Heart left ventricle (tissue), 16 donors: ENCODE measurements at regions not wholly inside any gene's neighbourhood (a gene's known extent, or its start where the extent isn't known, plus 50 kb on each side); places are given as distances from the start of the nearest gene placed in this dataset.

Experiments
- ATAC-seq, 4 donors: fragments of 200-7000 bp; cut with Tn5 transposase; one replicate each; pipeline ENCODE4 v1.9.1; 2020 to 2022; ENCODE audit warnings: moderate library complexity in 4 of 4, mild to moderate bottlenecking in 3 of 4, moderate number of reproducible peaks in 1 of 4
- DNase-seq, 5 donors: peaks; one replicate each; pipeline ENCODE4 v3.0.0-alpha.2; 2020
- H3K27ac ChIP-seq, 12 donors: fragments of 200-600 bp; sonication (generic) in 4 of 12; one replicate each; pipeline versions ENCODE4 v1.5.0 to v1.8.0; 2016 to 2022; ENCODE audit warnings: mild to moderate bottlenecking in 2 of 12
- H3K27me3 ChIP-seq, 9 donors: fragments of 200-600 bp; sonication (generic) in 2 of 9; one replicate each; pipeline versions ENCODE4 v1.5.1 to v1.8.0; 2016 to 2022; ENCODE audit warnings: mild to moderate bottlenecking in 3 of 9
- H3K36me3 ChIP-seq, 9 donors: fragments of 200-600 bp; sonication (generic) in 2 of 9; one replicate each; pipeline versions ENCODE4 v1.5.0 to v1.8.0; 2018 to 2022; ENCODE audit warnings: mild to moderate bottlenecking in 2 of 9
- H3K4me1 ChIP-seq, 12 donors: fragments of 200-600 bp; sonication (generic) in 4 of 12; one replicate each; pipeline versions ENCODE4 v1.5.0 to v1.8.0; 2016 to 2022; ENCODE audit warnings: mild to moderate bottlenecking in 3 of 12
- H3K4me3 ChIP-seq, 12 donors: fragments of 200-600 bp; sonication (generic) in 4 of 12; one replicate each; pipeline versions ENCODE4 v1.5.0 to v1.8.0; 2017 to 2022; ENCODE audit warnings: mild to moderate bottlenecking in 9 of 12, moderate library complexity in 4 of 12
- H3K9me3 ChIP-seq, 12 donors: fragments of 200-600 bp; sonication (generic) in 4 of 12; one replicate each; pipeline versions ENCODE4 v1.5.0 to v1.8.0; 2016 to 2022; ENCODE audit warnings: mild to moderate bottlenecking in 1 of 12
- CTCF ChIP-seq, 12 donors: fragments of 200-600 bp; sonication (generic) in 4 of 12; IDR thresholded peaks; one replicate each; pipeline versions ENCODE4 v1.5.0 to v1.8.0; 2018 to 2022; ENCODE audit warnings: antibody characterized with exemption in 12 of 12, mild to moderate bottlenecking in 5 of 12
- POLR2A ChIP-seq, 2 donors: fragments of 450-650 bp; IDR thresholded peaks; one replicate each; pipeline ENCODE4 v1.6.1; 2017; ENCODE audit warnings: antibody characterized with exemption in 2 of 2, mild to moderate bottlenecking in 2 of 2, moderate library complexity in 2 of 2
- WGBS, 4 donors: extraction: QIAGEN DNeasy Blood & Tissue Kit in 2 of 4; methylation state at CpG; one replicate each; pipeline versions ENCODE4 v1.1.5 to v1.1.7; 2013 to 2018; 5-methylcytosine and 5-hydroxymethylcytosine counted together
- intact Hi-C, 10 donors: fragments of 100-400 bp; cut with DNase I; formaldehyde crosslinking; loops; one replicate each; pipeline versions ENCODE4 v1.11.1 to v1.14.2; 2022
- donor health status: ischemic (EF 13 %, LVEDD 7.1; RV severe dilation, severe dysfunction).
- donor health status: healthy with polysubstance abuse.
- donor health status: DM: no; HTN: yes; CAD: no.
- donor health status: DM: no; HTN: no; CAD: no.
- donor health status: ischemic (EF 25% LVEDD 6.9; RV normal size, moderate dysfunction).
- donor health status: ischemic (EF 25% LVEDD 5.7; RV mildly dilated, moderate dysfunction).
- donor health status: healthy.
- donor health status: DM: yes; HTN: yes; CAD: no.
- donor health status: ischemic (EF 35%, LVEDD 5.7; RV mildly dilated, moderate dysfunction).
- donor health status: nonischemic (EF 11% LVEDD 7.7; RV severe dilation, severe dysfunction).
- donor health status: DM: yes; HTN: yes; CAD: no.
- donor health status: PGD.
- donor health status: ischemic (EF 29% LVEDD 5.4; RV normal size, mild dysfunction).
- donor health status: nonischemic (EF 23%, LVEDD 6.1; RV moderate dilation, normal function).

GRCh38 chr9:104300124-104300523, 203.9 kb upstream of the OR13F1 start:
- WGBS, 4 donors: 61 to 77% (median 70%) methylated on average over 1 of the region's 1 CpG
- no peaks in the 10 kb centered on the region for H3K27me3 ChIP-seq
- TF ChIP-seq CTCF (IDR thresholded peaks at IDR 0.05): no peak
- TF ChIP-seq POLR2A (IDR thresholded peaks at IDR 0.05): no peak
- H3K4me1 ChIP-seq: no peaks in the 10 kb centered on the region
- intact Hi-C loops: no loop called here
- no peaks in the 10 kb centered on the region for H3K9me3 ChIP-seq
- DNase-seq: no peak
- no peak for ATAC-seq
- H3K27ac ChIP-seq: no peak overlapping the region
- H3K36me3 ChIP-seq: no peaks in the 10 kb centered on the region
- no peak overlapping the region for H3K4me3 ChIP-seq

- 75 to 84% (median 80%) methylated on average over 2 of the region's 2 CpGs for WGBS, 4 donors
- H3K27me3 ChIP-seq: no peaks in the 10 kb centered on the region
- intact Hi-C loops: no loop called here
- no peaks in the 10 kb centered on the region for H3K36me3 ChIP-seq
- TF ChIP-seq CTCF (IDR thresholded peaks at IDR 0.05) (no peak), POLR2A (IDR thresholded peaks at IDR 0.05) (no peak)
- no peaks in the 10 kb centered on the region for H3K9me3 ChIP-seq
- ATAC-seq: no peak
- H3K4me3 ChIP-seq: no peak overlapping the region
- DNase-seq: no peak
- H3K27ac ChIP-seq: no peak overlapping the region
- H3K4me1 ChIP-seq: no peaks in the 10 kb centered on the region
These were observed 202.3 kb upstream of the OR13F1 start for GRCh38 chr9:104301755-104302154.

- ATAC-seq (no peak), DNase-seq (no peak)
- Histone ChIP-seq H3K27me3 (no peaks in the 10 kb centered on the region), H3K9me3 (no peaks in the 10 kb centered on the region), H3K27ac (no peak overlapping the region), H3K4me1 (no peaks in the 10 kb centered on the region), H3K4me3 (no peak overlapping the region), H3K36me3 (no peaks in the 10 kb centered on the region)
- intact Hi-C loops: no loop called here
- no peak for TF ChIP-seq CTCF (IDR thresholded peaks at IDR 0.05)
- TF ChIP-seq POLR2A (IDR thresholded peaks at IDR 0.05): no peak
- WGBS, 4 donors: 85 to 92% (median 87%) methylated on average over 4 of the region's 4 CpGs
These were observed 201.3 kb upstream of the OR13F1 start for GRCh38 chr9:104302775-104303174.

- no peaks in the 10 kb centered on the region for H3K36me3 ChIP-seq
- 74 to 82% (median 77%) methylated on average over 4 to 5 of the region's 5 CpGs for WGBS, 4 donors
- no peak overlapping the region for H3K4me3 ChIP-seq
- H3K9me3 ChIP-seq: no peaks in the 10 kb centered on the region
- TF ChIP-seq CTCF (IDR thresholded peaks at IDR 0.05) (no peak), POLR2A (IDR thresholded peaks at IDR 0.05) (no peak)
- ATAC-seq (no peak), DNase-seq (no peak)
- H3K4me1 ChIP-seq: no peaks in the 10 kb centered on the region
- intact Hi-C loops: no loop called here
- H3K27ac ChIP-seq: no peak overlapping the region
- no peaks in the 10 kb centered on the region for H3K27me3 ChIP-seq
These were observed 199.1 kb upstream of the OR13F1 start for GRCh38 chr9:104304925-104305324.
